Astrocyte (in vitro differentiated cells and primary cell): ENCODE measurements at regions not wholly inside any gene's neighbourhood (a gene's known extent, or its start where the extent isn't known, plus 50 kb on each side); places are given as distances from the start of the nearest gene placed in this dataset.

ENCODE experiments used
- DNase-seq: peaks from one replicate; pipeline ENCODE4 v3.0.0-alpha.2; 2010; ENCODE audit warnings: low read depth
- FAIRE-seq: peaks from 2 replicates; lab custom pipeline; 2011; peaks lifted over from hg19 to GRCh38; lab: Jason Lieb, UNC
- H2AFZ ChIP-seq: 2 replicates; pipeline ENCODE4 v1.6.0; 2012; ENCODE audit warnings: low read depth, low read length, inconsistent platforms
- H3K27ac ChIP-seq: 2 replicates; pipeline ENCODE4 v1.5.1; 2011; ENCODE audit warnings: low read depth, low read length, inconsistent platforms
- H3K27me3 ChIP-seq: 2 replicates; pipeline ENCODE4 v1.6.0; 2011; ENCODE audit warnings: low read length, inconsistent platforms; ENCODE audit not compliant: insufficient read depth
- H3K36me3 ChIP-seq: 2 replicates; pipeline ENCODE4 v1.5.1; 2011; ENCODE audit warnings: low read length, inconsistent platforms; ENCODE audit not compliant: insufficient read depth
- H3K4me1 ChIP-seq: 2 replicates; pipeline ENCODE4 v1.5.1; 2011; ENCODE audit warnings: low read length, inconsistent platforms; ENCODE audit not compliant: insufficient read depth
- H3K4me2 ChIP-seq: 2 replicates; pipeline ENCODE4 v1.6.0; 2012; ENCODE audit warnings: low read length, inconsistent platforms
- H3K4me3 ChIP-seq: 2 replicates; pipeline ENCODE4 v1.5.1; 2011; ENCODE audit warnings: low read depth, mild to moderate bottlenecking, low read length, inconsistent platforms; ENCODE audit not compliant: insufficient read depth
- H3K79me2 ChIP-seq: 2 replicates; pipeline ENCODE4 v1.6.0; 2012; ENCODE audit warnings: mild to moderate bottlenecking, low read length, inconsistent platforms; ENCODE audit not compliant: insufficient read depth
- H3K9ac ChIP-seq: 2 replicates; pipeline ENCODE4 v1.6.0; 2012; ENCODE audit warnings: mild to moderate bottlenecking, low read length, inconsistent platforms
- H3K9me3 ChIP-seq: 2 replicates; pipeline ENCODE4 v1.5.1; 2012; ENCODE audit warnings: low read depth, mild to moderate bottlenecking, low read length, inconsistent platforms; ENCODE audit not compliant: insufficient read depth
- H4K20me1 ChIP-seq: 2 replicates; pipeline ENCODE4 v1.6.0; 2012; ENCODE audit warnings: low read length, inconsistent platforms; ENCODE audit not compliant: insufficient read depth
- H3K27ac Mint-ChIP-seq: one replicate; pipeline ENCODE4 v1.8.0; 2021; ENCODE audit warnings: mild to moderate bottlenecking, mixed read lengths; ENCODE audit not compliant: unreplicated experiment
- H3K27me3 Mint-ChIP-seq: one replicate; pipeline ENCODE4 v1.8.0; 2021; ENCODE audit warnings: low read depth, mixed read lengths; ENCODE audit not compliant: unreplicated experiment
- H3K36me3 Mint-ChIP-seq: one replicate; pipeline ENCODE4 v1.8.0; 2021; ENCODE audit warnings: low read depth, mixed read lengths; ENCODE audit not compliant: unreplicated experiment
- H3K4me1 Mint-ChIP-seq: one replicate; pipeline ENCODE4 v1.8.0; 2021; ENCODE audit warnings: low read depth, mixed read lengths; ENCODE audit not compliant: unreplicated experiment
- H3K4me3 Mint-ChIP-seq: one replicate; pipeline ENCODE4 v1.8.0; 2021; ENCODE audit warnings: mild to moderate bottlenecking, moderate library complexity, mixed read lengths; ENCODE audit not compliant: unreplicated experiment
- H3K9me3 Mint-ChIP-seq: one replicate; pipeline ENCODE4 v1.8.0; 2021; ENCODE audit warnings: mild to moderate bottlenecking, mixed read lengths; ENCODE audit not compliant: unreplicated experiment
- CTCF ChIP-seq: IDR thresholded peaks from 2 replicates; pipeline ENCODE4 v1.5.1; 2011; ENCODE audit warnings: low read depth, mild to moderate bottlenecking, inconsistent platforms, low read length, moderate library complexity; ENCODE audit not compliant: insufficient read depth
- EZH2 ChIP-seq: IDR thresholded peaks from 2 replicates; pipeline ENCODE4 v1.6.1; 2012; ENCODE audit warnings: mild to moderate bottlenecking, low read length, inconsistent platforms; ENCODE audit not compliant: insufficient read depth

- FAIRE-seq = no peak
- H4K20me1 ChIP-seq = no peaks in the 10 kb centered on the region
- Mint-ChIP-seq H3K4me3 (no peak overlapping the region), H3K27ac (no peak overlapping the region), H3K27me3 (no peaks in the 10 kb centered on the region), H3K4me1 (peaks cover 22% of the 10 kb centered on the region), H3K9me3 (peaks cover 3% of the 10 kb centered on the region), H3K36me3 (no peaks in the 10 kb centered on the region)
- no peaks in the 10 kb centered on the region for H3K27me3 ChIP-seq
- H3K27ac ChIP-seq = no peak overlapping the region
- H3K9me3 ChIP-seq = no peaks in the 10 kb centered on the region
- H3K4me3 ChIP-seq = no peak overlapping the region
- DNase-seq = no peak
- no peak overlapping the region for H3K4me2 ChIP-seq
- TF ChIP-seq EZH2 = no peak
- no peak for TF ChIP-seq CTCF
- H3K36me3 ChIP-seq = no peaks in the 10 kb centered on the region
- H2AFZ ChIP-seq = no peak overlapping the region
- no peaks in the 10 kb centered on the region for H3K4me1 ChIP-seq
- H3K9ac ChIP-seq = no peak overlapping the region
- no peaks in the 10 kb centered on the region for H3K79me2 ChIP-seq
These were observed 137.1 kb downstream of the ZNF365 start for GRCh38 chr10:62511238-62511637.

GRCh38 chr10:62511656-62512055 is 137.5 kb downstream of the ZNF365 start:
- Histone ChIP-seq H2AFZ (no peak overlapping the region), H3K4me3 (no peak overlapping the region), H3K36me3 (no peaks in the 10 kb centered on the region), H4K20me1 (no peaks in the 10 kb centered on the region), H3K4me1 (no peaks in the 10 kb centered on the region), H3K79me2 (no peaks in the 10 kb centered on the region), H3K9ac (no peak overlapping the region), H3K9me3 (no peaks in the 10 kb centered on the region), H3K27ac (no peak overlapping the region), H3K27me3 (no peaks in the 10 kb centered on the region), H3K4me2 (no peak overlapping the region)
- H3K36me3 Mint-ChIP-seq = no peaks in the 10 kb centered on the region
- no peak overlapping the region for H3K4me3 Mint-ChIP-seq
- no peaks in the 10 kb centered on the region for H3K27me3 Mint-ChIP-seq
- TF ChIP-seq CTCF (no peak), EZH2 (no peak)
- peaks cover 22% of the 10 kb centered on the region for H3K4me1 Mint-ChIP-seq
- DNase-seq = no peak
- H3K27ac Mint-ChIP-seq = no peak overlapping the region
- H3K9me3 Mint-ChIP-seq = peaks cover 3% of the 10 kb centered on the region
- FAIRE-seq = no peak

GRCh38 chr10:62512732-62513475 is 138.7 kb downstream of the ZNF365 start:
- Histone ChIP-seq H3K27me3 (peaks cover 2% of the 10 kb centered on the region), H3K79me2 (no peaks in the 10 kb centered on the region), H3K4me2 (no peak overlapping the region), H3K4me1 (no peaks in the 10 kb centered on the region), H3K9me3 (no peaks in the 10 kb centered on the region), H3K9ac (no peak overlapping the region), H3K27ac (no peak overlapping the region), H3K4me3 (no peak overlapping the region), H4K20me1 (no peaks in the 10 kb centered on the region), H3K36me3 (no peaks in the 10 kb centered on the region), H2AFZ (no peak overlapping the region)
- peak; percentile 41 for DNase-seq
- H3K27ac Mint-ChIP-seq = no peak overlapping the region
- H3K9me3 Mint-ChIP-seq = peaks cover 3% of the 10 kb centered on the region
- FAIRE-seq = no peak
- no peaks in the 10 kb centered on the region for H3K27me3 Mint-ChIP-seq
- TF ChIP-seq EZH2 (no peak), CTCF (no peak)
- H3K36me3 Mint-ChIP-seq = no peaks in the 10 kb centered on the region
- no peak overlapping the region for H3K4me3 Mint-ChIP-seq
- peaks cover 22% of the 10 kb centered on the region for H3K4me1 Mint-ChIP-seq
